Breast epithelium (tissue), 3 donors: ENCODE measurements at regions not wholly inside any gene's neighbourhood (a gene's known extent, or its start where the extent isn't known, plus 50 kb on each side); places are given as distances from the start of the nearest gene placed in this dataset.

Experiments used
- POLR2A ChIP-seq: fragments of 450-650 bp; IDR thresholded peaks from one replicate; pipeline ENCODE4 v1.6.1; 2016; ENCODE audit warnings: antibody characterized with exemption, mild to moderate bottlenecking, moderate library complexity
- TF ChIP-seq, protein P1 (sequence below), 3 donors: fragments of 450-650 bp; IDR thresholded peaks; one replicate each; pipeline ENCODE4 v1.5.1; 2016 to 2017; ENCODE audit warnings: antibody characterized with exemption in 3 of 3, mild to moderate bottlenecking in 3 of 3, moderate library complexity in 3 of 3

DNA sequence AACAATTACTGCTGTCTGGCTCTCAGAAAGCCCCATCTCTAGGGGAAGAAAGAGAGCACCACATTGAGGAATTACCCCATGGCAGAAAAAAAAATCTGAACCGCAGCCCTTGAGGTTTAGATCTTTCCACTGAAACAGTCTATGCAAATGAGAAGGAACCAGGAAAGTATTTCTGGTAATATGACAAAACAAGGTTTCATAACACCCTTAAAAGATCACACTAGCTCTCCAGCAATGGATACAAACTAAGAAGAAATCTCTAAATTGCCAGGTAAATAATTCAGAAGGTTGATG, 427.1 kb downstream of the PRELID2 start:
- TF ChIP-seq, protein P1, sequence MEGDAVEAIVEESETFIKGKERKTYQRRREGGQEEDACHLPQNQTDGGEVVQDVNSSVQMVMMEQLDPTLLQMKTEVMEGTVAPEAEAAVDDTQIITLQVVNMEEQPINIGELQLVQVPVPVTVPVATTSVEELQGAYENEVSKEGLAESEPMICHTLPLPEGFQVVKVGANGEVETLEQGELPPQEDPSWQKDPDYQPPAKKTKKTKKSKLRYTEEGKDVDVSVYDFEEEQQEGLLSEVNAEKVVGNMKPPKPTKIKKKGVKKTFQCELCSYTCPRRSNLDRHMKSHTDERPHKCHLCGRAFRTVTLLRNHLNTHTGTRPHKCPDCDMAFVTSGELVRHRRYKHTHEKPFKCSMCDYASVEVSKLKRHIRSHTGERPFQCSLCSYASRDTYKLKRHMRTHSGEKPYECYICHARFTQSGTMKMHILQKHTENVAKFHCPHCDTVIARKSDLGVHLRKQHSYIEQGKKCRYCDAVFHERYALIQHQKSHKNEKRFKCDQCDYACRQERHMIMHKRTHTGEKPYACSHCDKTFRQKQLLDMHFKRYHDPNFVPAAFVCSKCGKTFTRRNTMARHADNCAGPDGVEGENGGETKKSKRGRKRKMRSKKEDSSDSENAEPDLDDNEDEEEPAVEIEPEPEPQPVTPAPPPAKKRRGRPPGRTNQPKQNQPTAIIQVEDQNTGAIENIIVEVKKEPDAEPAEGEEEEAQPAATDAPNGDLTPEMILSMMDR (IDR thresholded peaks at IDR 0.05) = no peak
- no peak for TF ChIP-seq POLR2A
